ENCODE measurements at regions not wholly inside any gene's neighbourhood (a gene's known extent, or its start where the extent isn't known, plus 50 kb on each side); places are given as distances from the start of the nearest gene placed in this dataset.

DNA sequence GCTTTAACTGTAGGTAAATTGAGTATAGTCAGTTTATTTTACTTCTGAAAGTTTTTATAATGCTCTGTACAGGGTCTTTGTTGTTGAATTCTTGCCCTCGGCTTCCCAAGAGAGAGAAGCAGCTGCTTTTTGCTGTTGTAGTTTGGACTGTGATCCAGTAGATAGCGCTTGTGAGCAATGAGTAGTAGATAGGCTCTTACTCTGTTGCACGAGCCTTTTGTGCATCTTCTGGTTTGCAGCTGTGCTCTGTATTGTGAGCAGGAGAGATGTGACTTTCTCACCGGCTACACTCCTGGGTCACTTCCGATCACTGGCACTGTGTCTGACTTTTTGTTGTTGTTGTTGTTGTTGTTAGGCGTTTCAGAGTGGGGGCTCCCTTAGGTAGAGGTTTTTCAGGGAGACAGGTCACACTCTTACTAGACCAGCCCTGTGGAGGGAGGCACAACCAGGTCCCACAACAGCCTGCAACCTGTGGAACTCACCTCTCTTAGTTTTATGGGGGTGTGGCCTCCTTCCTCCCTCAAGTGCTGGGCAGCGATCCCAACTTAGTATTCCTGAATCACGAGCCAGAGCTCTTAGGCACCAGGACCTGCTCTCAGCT lies 822.1 kb upstream of the GALNTL6 start:
- no peak for DNase-seq (ENCODE audit: low read depth)
- TF ChIP-seq, protein P1, sequence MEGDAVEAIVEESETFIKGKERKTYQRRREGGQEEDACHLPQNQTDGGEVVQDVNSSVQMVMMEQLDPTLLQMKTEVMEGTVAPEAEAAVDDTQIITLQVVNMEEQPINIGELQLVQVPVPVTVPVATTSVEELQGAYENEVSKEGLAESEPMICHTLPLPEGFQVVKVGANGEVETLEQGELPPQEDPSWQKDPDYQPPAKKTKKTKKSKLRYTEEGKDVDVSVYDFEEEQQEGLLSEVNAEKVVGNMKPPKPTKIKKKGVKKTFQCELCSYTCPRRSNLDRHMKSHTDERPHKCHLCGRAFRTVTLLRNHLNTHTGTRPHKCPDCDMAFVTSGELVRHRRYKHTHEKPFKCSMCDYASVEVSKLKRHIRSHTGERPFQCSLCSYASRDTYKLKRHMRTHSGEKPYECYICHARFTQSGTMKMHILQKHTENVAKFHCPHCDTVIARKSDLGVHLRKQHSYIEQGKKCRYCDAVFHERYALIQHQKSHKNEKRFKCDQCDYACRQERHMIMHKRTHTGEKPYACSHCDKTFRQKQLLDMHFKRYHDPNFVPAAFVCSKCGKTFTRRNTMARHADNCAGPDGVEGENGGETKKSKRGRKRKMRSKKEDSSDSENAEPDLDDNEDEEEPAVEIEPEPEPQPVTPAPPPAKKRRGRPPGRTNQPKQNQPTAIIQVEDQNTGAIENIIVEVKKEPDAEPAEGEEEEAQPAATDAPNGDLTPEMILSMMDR (IDR thresholded peaks at IDR 0.05; ENCODE audit: insufficient read depth, low read length): no peak
- no peak overlapping the region for H3K4me3 ChIP-seq (ENCODE audit: low read depth, low read length)

DNA sequence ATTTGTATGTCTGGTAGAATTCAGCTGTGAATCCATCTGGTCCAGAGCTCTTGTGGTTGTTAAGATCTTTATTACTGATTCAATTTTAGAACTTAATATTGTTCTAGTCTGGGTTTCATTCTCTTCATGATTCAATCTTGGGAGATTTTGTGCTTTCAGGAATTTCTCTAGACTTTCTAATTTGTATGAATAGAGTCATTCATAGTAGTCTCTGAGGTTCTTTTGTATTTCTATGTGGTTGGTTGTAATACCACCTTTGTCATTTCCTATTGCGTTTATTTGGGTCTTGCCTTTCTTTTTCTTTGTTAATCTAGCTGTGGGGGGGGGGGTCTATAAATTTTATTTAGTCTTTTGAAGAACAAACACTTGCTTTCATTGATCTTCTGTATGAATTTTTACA lies 824.8 kb upstream of the GALNTL6 start:
- no peak overlapping the region for H3K4me3 ChIP-seq (ENCODE audit: low read depth, low read length)
- TF ChIP-seq, protein P1 (IDR thresholded peaks at IDR 0.05; ENCODE audit: insufficient read depth, low read length): no peak
- DNase-seq (ENCODE audit: low read depth): no peak

DNA sequence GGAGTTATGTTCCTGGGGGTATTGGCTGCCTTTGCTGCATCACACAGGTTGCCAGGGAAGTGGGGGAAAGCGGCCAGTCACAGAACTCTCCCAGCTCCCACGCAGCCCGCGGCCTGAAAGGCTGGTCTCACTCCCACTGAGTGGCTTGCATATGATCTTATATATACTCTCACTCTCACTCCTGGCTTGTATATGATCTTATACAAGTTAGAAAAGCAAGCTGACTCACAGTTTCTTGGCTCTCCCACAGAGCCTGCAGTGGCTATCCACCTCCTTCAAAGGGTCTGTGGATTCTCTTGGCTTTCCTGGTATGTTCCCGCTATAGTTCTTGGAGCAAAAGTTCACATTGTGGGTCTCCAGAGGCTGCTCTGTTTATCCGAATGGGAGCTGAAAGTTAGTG lies 833.5 kb upstream of the GALNTL6 start:
- no peak overlapping the region for H3K4me3 ChIP-seq (ENCODE audit: low read depth, low read length)
- TF ChIP-seq, protein P1 (IDR thresholded peaks at IDR 0.05; ENCODE audit: insufficient read depth, low read length): no peak
- DNase-seq (ENCODE audit: low read depth): no peak

DNA sequence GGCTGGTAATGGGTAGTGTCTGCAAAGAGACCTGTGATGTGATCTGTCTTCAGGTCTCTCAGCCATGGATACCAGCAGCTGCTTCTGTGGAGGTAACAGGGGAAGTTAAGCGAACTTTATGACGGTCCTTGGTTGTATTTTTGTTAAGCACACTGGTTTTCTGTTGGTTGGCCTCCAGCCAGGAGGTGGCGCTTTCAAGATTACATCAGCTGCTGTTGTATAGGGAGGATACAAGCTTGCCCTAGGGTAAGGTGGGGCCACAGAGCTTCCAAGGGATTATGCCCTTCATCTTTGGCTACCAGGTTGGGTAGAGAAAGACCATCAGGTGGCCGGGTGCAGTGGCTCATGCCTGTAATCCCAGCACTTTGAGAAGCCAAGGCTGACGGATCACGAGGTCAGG lies 834.2 kb upstream of the GALNTL6 start:
- TF ChIP-seq, protein P1 (IDR thresholded peaks at IDR 0.05; ENCODE audit: insufficient read depth, low read length): no peak
- DNase-seq (ENCODE audit: low read depth): no peak

DNA sequence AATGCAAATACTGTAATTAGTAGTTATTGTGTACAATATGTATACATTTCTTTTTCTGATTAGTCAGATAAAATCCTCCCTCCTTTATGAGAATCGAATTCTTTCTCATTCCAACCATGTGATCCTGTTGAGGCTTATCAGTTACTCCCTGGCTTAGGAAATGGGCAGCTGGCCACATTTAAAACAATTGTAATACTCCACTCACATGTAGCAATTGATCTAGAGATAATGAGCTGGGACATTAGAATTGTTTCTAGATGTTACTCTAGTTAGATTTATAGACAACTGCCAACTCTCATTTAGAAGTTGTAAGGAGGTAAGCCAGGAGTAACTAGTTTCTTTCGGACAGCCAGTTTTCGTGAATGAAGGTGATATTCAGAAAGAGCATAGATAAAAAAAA lies 859.3 kb upstream of the AADAT start:
- TF ChIP-seq, protein P1 (IDR thresholded peaks at IDR 0.05; ENCODE audit: insufficient read depth, low read length): no peak
- no peak overlapping the region for H3K4me3 ChIP-seq (ENCODE audit: low read depth, low read length)
- DNase-seq (ENCODE audit: low read depth): no peak

More for the DNA sequence above, 834.2 kb upstream of the GALNTL6 start:
- no peak overlapping the region for H3K4me3 ChIP-seq (ENCODE audit: low read depth, low read length)

DNA sequence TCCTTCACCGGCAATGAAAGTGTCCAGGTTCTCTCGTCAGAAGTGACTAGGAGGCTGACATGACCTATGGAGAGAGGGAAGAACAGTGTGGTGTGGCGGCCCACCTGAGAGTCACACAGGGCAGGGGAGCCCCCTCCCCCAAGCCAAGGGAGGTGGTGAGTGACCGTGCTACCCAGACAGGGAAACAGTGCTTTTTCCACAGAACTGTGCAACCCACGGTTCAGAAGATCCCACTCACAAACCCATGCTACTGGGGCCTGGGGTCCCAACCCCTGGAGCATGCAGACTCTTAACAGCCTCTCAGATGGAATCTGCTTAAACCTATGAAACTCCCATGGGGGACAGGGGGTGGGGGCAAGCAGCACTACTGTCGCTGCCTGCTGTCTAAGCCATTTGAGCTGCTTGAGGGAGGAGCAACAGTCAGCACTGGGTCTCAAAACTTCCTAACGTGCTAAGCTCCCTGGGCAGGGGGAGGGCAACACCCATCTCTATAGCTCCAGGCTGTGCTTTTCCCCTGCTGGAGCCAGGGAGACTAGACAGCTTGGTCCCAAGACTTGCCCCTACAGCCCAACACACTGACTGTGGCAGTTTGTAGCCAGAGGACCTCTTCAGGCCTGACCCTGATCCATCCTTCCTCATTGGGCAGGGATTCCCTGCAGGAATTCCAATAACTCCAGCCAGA lies 850.4 kb upstream of the AADAT start:
- TF ChIP-seq, protein P1 (IDR thresholded peaks at IDR 0.05; ENCODE audit: insufficient read depth, low read length): no peak
- H3K4me3 ChIP-seq (ENCODE audit: low read depth, low read length): no peak overlapping the region
- no peak for DNase-seq (ENCODE audit: low read depth)
